GM12864 (cell line): ENCODE measurements at regions not wholly inside any gene's neighbourhood (a gene's known extent, or its start where the extent isn't known, plus 50 kb on each side); places are given as distances from the start of the nearest gene placed in this dataset.

Experiments
- DNase-seq: peaks from one replicate; pipeline ENCODE4 v3.0.0-alpha.2; 2011; ENCODE audit warnings: low read depth
- H3K4me3 ChIP-seq: 2 replicates; pipeline ENCODE4 v1.5.1; 2011; ENCODE audit warnings: mild to moderate bottlenecking, low read depth, low read length, control low read depth
- CTCF ChIP-seq: IDR thresholded peaks from 2 replicates; pipeline ENCODE4 v1.5.1; 2011; ENCODE audit warnings: low read depth, mild to moderate bottlenecking, moderate library complexity, low read length, control low read depth, inconsistent platforms; ENCODE audit errors: missing control alignments

GRCh38 chr12:4202918-4203317 is 70.6 kb upstream of the CCND2 start:
- DNase-seq: no peak
- no peak overlapping the region for H3K4me3 ChIP-seq
- TF ChIP-seq CTCF: no peak

GRCh38 chr12:4202487-4202886 is 71.1 kb upstream of the CCND2 start:
- no peak for TF ChIP-seq CTCF
- no peak for DNase-seq
- no peak overlapping the region for H3K4me3 ChIP-seq

GRCh38 chr12:4201333-4202100 is 72.0 kb upstream of the CCND2 start:
- no peak for DNase-seq
- TF ChIP-seq CTCF: no peak
- H3K4me3 ChIP-seq: no peak overlapping the region

- no peak for DNase-seq
- no peak overlapping the region for H3K4me3 ChIP-seq
- no peak for TF ChIP-seq CTCF
Measured at GRCh38 chr12:4197922-4198763, 75.4 kb upstream of the CCND2 start.

- H3K4me3 ChIP-seq: no peak overlapping the region
- DNase-seq: no peak
- no peak for TF ChIP-seq CTCF
Measured at GRCh38 chr12:4196805-4197420, 76.6 kb upstream of the CCND2 start.

GRCh38 chr12:4194668-4195067 is 78.9 kb upstream of the CCND2 start:
- no peak overlapping the region for H3K4me3 ChIP-seq
- TF ChIP-seq CTCF: no peak
- DNase-seq: no peak
